Neural progenitor cell (in vitro differentiated cells): ENCODE measurements at regions not wholly inside any gene's neighbourhood (a gene's known extent, or its start where the extent isn't known, plus 50 kb on each side); places are given as distances from the start of the nearest gene placed in this dataset.
A peak's percentile ranks its signal among the peaks of the same experiment; 100 is the strongest.

Source experiments
- DNase-seq: peaks from one replicate; pipeline ENCODE4 v3.0.0-alpha.2; 2016; ENCODE audit warnings: low spot score
- H2AFZ ChIP-seq: fragments of 200-600 bp; sonication (generic); replicated peaks from 2 replicates; pipeline ENCODE4 v1.6.1; 2016; ENCODE audit warnings: antibody characterized with exemption
- H3F3A ChIP-seq: fragments of 200-600 bp; sonication (generic); 2 replicates; pipeline ENCODE4 v1.6.1; 2016; ENCODE audit warnings: antibody characterized with exemption, low read depth
- H3K27ac ChIP-seq: fragments of 200-600 bp; sonication (generic); 2 replicates; pipeline ENCODE4 v1.5.1; 2016; ENCODE audit warnings: mild to moderate bottlenecking
- H3K27me3 ChIP-seq: fragments of 200-600 bp; sonication (generic); 2 replicates; pipeline ENCODE4 v1.6.1; 2016; ENCODE audit warnings: mild to moderate bottlenecking, moderate library complexity
- H3K36me3 ChIP-seq: fragments of 200-600 bp; sonication (generic); 2 replicates; pipeline ENCODE4 v1.5.1; 2016
- H3K4me1 ChIP-seq: fragments of 200-600 bp; sonication (generic); 2 replicates; pipeline ENCODE4 v1.6.1; 2016; ENCODE audit warnings: mixed run types
- H3K4me2 ChIP-seq: fragments of 200-600 bp; sonication (generic); 2 replicates; pipeline ENCODE4 v1.6.1; 2016
- H3K4me3 ChIP-seq: fragments of 200-600 bp; sonication (generic); 2 replicates; pipeline ENCODE4 v1.5.1; 2016
- H3K79me2 ChIP-seq: fragments of 200-600 bp; sonication (generic); 2 replicates; pipeline ENCODE4 v1.6.1; 2016; ENCODE audit warnings: low read depth
- H3K9ac ChIP-seq: fragments of 200-600 bp; sonication (generic); 2 replicates; pipeline ENCODE4 v1.6.1; 2016
- H3K9me3 ChIP-seq: fragments of 200-600 bp; sonication (generic); 2 replicates; pipeline ENCODE4 v1.5.1; 2016; ENCODE audit warnings: low read depth
- H4K20me1 ChIP-seq: fragments of 200-600 bp; sonication (generic); 2 replicates; pipeline ENCODE4 v1.6.1; 2016; ENCODE audit warnings: low read depth
- H3K27ac Mint-ChIP-seq: 3 replicates; pipeline ENCODE4 v1.8.0; 2021; ENCODE audit warnings: mixed read lengths
- H3K27me3 Mint-ChIP-seq: 2 replicates; pipeline ENCODE4 v1.8.0; 2022; ENCODE audit warnings: low read depth, mild to moderate bottlenecking, inconsistent platforms, moderate library complexity, mixed read lengths; ENCODE audit not compliant: insufficient read depth
- H3K36me3 Mint-ChIP-seq: 3 replicates; pipeline ENCODE4 v1.8.0; 2021; ENCODE audit warnings: mixed read lengths
- H3K4me1 Mint-ChIP-seq: 3 replicates; pipeline ENCODE4 v1.8.0; 2021; ENCODE audit warnings: mixed read lengths
- H3K4me3 Mint-ChIP-seq: 3 replicates; pipeline ENCODE4 v1.8.0; 2021; ENCODE audit warnings: mild to moderate bottlenecking, moderate library complexity, mixed read lengths
- H3K9me3 Mint-ChIP-seq: 3 replicates; pipeline ENCODE4 v1.8.0; 2020; ENCODE audit warnings: mixed read lengths
- CTCF ChIP-seq: fragments of 200-600 bp; sonication (generic); IDR thresholded peaks from 2 replicates; pipeline ENCODE4 v1.5.1; 2017; ENCODE audit warnings: antibody characterized with exemption, mild to moderate bottlenecking
- EZH2 ChIP-seq: fragments of 200-600 bp; sonication (generic); IDR thresholded peaks from 2 replicates; pipeline ENCODE4 v1.6.1; 2017; ENCODE audit warnings: antibody characterized with exemption, mild to moderate bottlenecking, moderate library complexity
- EZH2phosphoT487 ChIP-seq: fragments of 200-600 bp; sonication (generic); IDR thresholded peaks from 2 replicates; pipeline ENCODE4 v1.6.1; 2017; ENCODE audit warnings: antibody characterized with exemption

GRCh38 chr1:229031061-229031460 lies 239.8 kb upstream of the RAB4A start:
- Histone ChIP-seq H2AFZ (no peak overlapping the region), H3K79me2 (no peaks in the 10 kb centered on the region), H3K4me1 (peaks cover 63% of the 10 kb centered on the region), H3K4me3 (no peak overlapping the region), H4K20me1 (no peaks in the 10 kb centered on the region), H3K4me2 (peak overlapping the region; percentile 17), H3K27ac (no peak overlapping the region), H3K9ac (no peak overlapping the region), H3K9me3 (no peaks in the 10 kb centered on the region), H3K27me3 (no peaks in the 10 kb centered on the region), H3K36me3 (no peaks in the 10 kb centered on the region), H3F3A (peaks cover 36% of the 10 kb centered on the region)
- Mint-ChIP-seq H3K27ac (peak overlapping the region; percentile 1), H3K36me3 (no peaks in the 10 kb centered on the region), H3K9me3 (no peaks in the 10 kb centered on the region), H3K4me1 (peaks cover 69% of the 10 kb centered on the region), H3K27me3 (peaks cover 8% of the 10 kb centered on the region), H3K4me3 (no peak overlapping the region)
- TF ChIP-seq CTCF (no peak), EZH2 (no peak), EZH2phosphoT487 (no peak)
- DNase-seq = no peak

GRCh38 chr1:229031481-229032341 lies 239.2 kb upstream of the RAB4A start:
- Mint-ChIP-seq H3K9me3 (no peaks in the 10 kb centered on the region), H3K27ac (no peak overlapping the region), H3K4me1 (peaks cover 63% of the 10 kb centered on the region), H3K36me3 (no peaks in the 10 kb centered on the region), H3K27me3 (peaks cover 10% of the 10 kb centered on the region), H3K4me3 (no peak overlapping the region)
- Histone ChIP-seq H3K4me3 (no peak overlapping the region), H3K4me1 (peaks cover 58% of the 10 kb centered on the region), H3K27me3 (no peaks in the 10 kb centered on the region), H2AFZ (no peak overlapping the region), H3K27ac (no peak overlapping the region), H3K4me2 (peak overlapping the region; percentile 17), H3K9ac (no peak overlapping the region), H3K9me3 (no peaks in the 10 kb centered on the region), H3K36me3 (no peaks in the 10 kb centered on the region), H4K20me1 (no peaks in the 10 kb centered on the region), H3F3A (peaks cover 30% of the 10 kb centered on the region), H3K79me2 (no peaks in the 10 kb centered on the region)
- no peak for TF ChIP-seq EZH2
- no peak for TF ChIP-seq CTCF
- no peak for TF ChIP-seq EZH2phosphoT487
- no peak for DNase-seq

- H3F3A ChIP-seq = peaks cover 23% of the 10 kb centered on the region
- no peak overlapping the region for H3K27ac Mint-ChIP-seq
- no peak for DNase-seq
- H3K27ac ChIP-seq = no peak overlapping the region
- H3K9me3 ChIP-seq = no peaks in the 10 kb centered on the region
- H3K4me1 ChIP-seq = peaks cover 58% of the 10 kb centered on the region
- peaks cover 9% of the 10 kb centered on the region for H3K27me3 Mint-ChIP-seq
- H3K4me1 Mint-ChIP-seq = peaks cover 57% of the 10 kb centered on the region
- TF ChIP-seq EZH2phosphoT487 (no peak), EZH2 (no peak), CTCF (no peak)
- no peak overlapping the region for H3K4me3 Mint-ChIP-seq
- no peaks in the 10 kb centered on the region for H3K27me3 ChIP-seq
- no peaks in the 10 kb centered on the region for H3K9me3 Mint-ChIP-seq
- H3K79me2 ChIP-seq = no peaks in the 10 kb centered on the region
- H4K20me1 ChIP-seq = no peaks in the 10 kb centered on the region
- no peaks in the 10 kb centered on the region for H3K36me3 ChIP-seq
- no peak overlapping the region for H3K4me2 ChIP-seq
- H2AFZ ChIP-seq = no peak overlapping the region
- no peak overlapping the region for H3K9ac ChIP-seq
- no peaks in the 10 kb centered on the region for H3K36me3 Mint-ChIP-seq
- no peak overlapping the region for H3K4me3 ChIP-seq
These were observed 238.5 kb upstream of the RAB4A start for GRCh38 chr1:229032375-229032774.
